ENCODE measurements at regions not wholly inside any gene's neighbourhood (a gene's known extent, or its start where the extent isn't known, plus 50 kb on each side); places are given as distances from the start of the nearest gene placed in this dataset.

GRCh38 chr4:140211161-140211560 is 57.2 kb upstream of the MAML3 start:
- no peak for DNase-seq

GRCh38 chr4:140208921-140209320 is 54.9 kb upstream of the MAML3 start:
- no peak for DNase-seq

Measured in stimulated activated naive CD4-positive, alpha-beta T cell (primary cell).